GM18867 (cell line): ENCODE measurements at regions not wholly inside any gene's neighbourhood (a gene's known extent, or its start where the extent isn't known, plus 50 kb on each side); places are given as distances from the start of the nearest gene placed in this dataset.

Experiments used
- ATAC-seq: cut with Tn5 transposase; IDR thresholded peaks from one replicate; pipeline ENCODE4 v1.9.1; 2021; ENCODE audit warnings: mild to moderate bottlenecking, moderate library complexity; ENCODE audit not compliant: unreplicated experiment

DNA sequence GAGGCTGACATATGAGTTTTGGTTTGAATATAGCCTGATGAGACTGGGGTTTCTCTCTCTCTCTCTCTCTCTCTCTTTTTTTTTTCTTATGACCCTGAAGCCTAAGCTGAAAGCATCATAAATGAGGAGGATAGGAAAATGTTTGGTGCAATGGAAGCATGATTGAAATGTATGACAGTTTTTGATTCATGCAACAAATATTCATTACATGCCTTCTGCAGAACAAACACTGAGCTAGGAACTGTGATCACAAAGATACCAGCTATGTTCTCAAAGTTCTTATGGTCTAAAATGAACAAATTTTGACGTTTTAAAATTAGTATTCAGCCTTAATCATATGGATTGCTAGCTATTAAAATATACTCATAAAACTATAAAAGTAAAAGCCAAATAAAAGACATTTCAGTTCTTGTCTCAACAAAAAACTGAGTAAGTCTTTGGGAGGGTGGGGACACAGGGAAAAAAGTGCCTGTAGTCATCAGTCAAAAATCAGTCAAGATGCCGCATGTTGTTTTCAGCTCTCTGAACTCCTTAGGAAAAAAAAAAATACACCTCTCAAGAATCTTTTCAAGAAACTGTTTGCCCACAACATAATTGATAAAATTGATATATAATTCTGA lies 57.2 kb downstream of the NKX6-1 start:
- no peak for ATAC-seq

DNA sequence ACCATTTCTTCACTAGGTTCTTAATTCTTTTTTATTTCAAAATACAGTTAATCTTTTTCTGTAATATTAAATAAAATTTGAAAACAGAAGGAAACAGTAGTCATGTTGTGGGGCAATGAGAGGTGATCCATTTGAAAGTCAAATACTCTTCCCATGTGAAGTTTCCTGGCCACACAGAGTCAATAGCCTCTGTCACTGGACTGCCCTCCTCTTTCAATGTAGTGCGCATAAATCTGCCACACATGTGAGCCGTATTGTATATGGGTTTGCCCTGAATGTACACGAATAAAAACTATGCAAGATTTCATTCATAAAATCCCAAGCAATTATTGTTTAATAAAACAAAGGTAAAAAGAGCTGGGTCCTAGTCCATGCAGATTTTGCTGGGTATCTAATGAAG lies 59.1 kb downstream of the NKX6-1 start:
- ATAC-seq: no peak

DNA sequence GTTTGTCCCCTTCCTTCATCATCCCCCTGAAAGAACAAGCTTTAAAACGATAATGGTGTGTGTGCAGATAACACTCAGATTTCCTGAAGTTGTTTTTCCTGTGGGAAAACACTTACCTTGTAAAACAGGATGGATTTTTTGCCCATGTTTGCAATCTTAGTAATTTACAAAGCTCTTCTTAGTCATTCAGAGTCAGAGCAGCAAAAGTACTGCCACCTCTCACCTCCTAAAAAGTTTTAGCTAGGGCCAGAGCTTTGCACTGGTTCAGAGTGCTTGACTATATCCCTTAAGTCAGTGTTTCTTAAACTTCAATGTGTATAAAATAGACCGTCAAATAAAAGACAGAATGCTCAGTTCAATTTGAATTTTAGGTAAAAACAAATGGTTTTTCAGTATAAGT lies 62.3 kb downstream of the NKX6-1 start:
- ATAC-seq: no peak

DNA sequence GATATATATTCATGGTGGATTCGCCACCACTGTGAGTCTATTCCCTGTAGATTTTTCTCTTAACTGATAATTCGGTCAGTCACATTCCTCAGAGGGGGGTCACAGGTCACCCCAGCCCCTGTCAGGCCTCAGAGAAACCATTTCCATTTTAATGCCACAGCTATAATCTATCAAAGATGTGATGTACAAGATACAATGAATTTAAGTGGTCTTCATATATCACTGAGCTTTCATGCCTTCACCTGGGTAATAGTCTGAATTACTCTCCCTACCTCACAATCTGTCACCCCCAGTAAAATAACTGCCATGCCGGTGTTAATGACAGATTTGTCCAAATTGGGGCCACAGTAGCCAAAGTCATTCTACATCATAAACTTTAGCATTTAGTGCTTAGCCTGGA lies 64.7 kb downstream of the NKX6-1 start:
- no peak for ATAC-seq

DNA sequence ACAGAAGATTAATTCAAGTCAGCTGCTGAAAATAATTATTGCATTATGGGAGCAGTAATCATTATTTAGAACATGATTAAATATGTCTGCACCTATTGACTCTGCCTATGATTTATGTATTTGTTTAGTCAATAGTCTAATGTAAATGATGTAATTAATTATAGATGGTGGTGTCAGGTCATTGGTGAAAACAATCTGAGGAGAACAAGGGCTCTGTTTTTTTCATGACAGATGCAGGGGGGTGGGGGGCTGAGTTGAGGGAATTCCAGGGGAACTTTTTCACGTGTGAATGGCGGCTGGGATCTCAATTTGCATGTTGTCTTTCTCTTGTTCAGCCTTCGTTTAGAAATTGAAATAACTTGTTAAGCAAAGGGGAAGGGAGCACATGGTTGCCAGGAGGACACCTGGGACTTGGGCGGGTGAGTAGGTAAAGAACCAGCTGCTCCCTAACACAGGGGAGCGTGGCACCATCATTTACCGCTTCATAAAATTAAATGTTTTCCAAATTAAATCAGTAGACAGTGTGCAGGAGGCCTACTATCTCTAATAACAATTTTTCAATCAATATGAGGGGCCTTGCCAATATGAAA lies 65.4 kb downstream of the NKX6-1 start:
- ATAC-seq: no peak

DNA sequence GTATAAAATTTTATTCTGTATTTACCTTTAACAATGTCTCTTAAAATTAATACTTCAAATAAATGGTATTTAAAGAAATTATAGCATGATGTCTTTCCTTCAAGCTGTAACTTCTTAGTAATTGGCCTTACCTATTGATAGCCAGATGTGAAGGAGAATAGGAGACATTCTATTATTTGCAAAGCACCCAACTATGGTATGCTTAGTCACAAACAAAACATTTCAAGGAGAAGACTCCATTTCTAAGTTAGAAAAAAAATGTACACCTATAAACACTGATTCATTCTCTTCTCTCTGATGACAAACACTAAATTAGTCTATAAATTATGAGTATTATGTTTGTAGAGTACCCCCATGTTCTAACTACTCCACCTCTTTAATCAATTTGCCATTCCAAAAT lies 66.4 kb downstream of the NKX6-1 start:
- ATAC-seq: no peak

DNA sequence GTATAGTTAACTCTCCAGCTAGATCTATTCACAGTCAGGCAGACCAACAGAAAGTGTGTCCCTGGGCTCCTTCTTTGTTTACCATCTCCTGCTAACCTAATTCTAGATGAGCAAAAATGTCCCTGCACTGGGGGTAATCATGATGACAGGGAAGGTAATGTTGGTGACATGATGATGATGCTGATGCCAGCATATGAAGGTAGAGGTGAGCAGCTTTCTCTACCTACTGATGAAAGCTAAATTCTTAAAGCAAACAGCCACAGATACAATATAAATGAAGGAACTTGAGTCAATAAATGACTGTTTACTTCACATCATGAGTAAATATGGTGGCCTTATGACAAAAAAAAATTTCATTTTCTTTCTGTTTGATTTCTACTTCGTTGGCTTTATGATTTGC lies 78.5 kb downstream of the NKX6-1 start:
- no peak for ATAC-seq

DNA sequence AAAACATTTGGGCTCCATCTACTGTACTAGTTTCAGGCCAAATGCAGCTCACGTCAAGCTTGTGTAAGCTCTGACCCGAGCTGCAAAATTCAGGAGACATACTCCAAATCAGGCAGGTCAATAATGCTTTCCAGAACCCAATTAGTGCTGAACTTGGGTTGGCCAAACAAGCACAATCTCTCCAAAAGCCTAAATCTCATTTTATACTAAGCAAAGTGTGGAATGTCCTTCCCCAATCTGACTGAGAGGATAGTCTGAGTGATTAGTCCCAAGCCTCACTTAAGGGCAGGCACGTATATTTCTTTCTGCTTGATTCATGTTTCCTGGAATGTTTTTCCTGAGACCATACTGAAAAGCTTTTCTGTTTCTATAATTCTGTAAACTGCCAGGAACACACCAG lies 79.9 kb downstream of the NKX6-1 start:
- ATAC-seq: no peak

DNA sequence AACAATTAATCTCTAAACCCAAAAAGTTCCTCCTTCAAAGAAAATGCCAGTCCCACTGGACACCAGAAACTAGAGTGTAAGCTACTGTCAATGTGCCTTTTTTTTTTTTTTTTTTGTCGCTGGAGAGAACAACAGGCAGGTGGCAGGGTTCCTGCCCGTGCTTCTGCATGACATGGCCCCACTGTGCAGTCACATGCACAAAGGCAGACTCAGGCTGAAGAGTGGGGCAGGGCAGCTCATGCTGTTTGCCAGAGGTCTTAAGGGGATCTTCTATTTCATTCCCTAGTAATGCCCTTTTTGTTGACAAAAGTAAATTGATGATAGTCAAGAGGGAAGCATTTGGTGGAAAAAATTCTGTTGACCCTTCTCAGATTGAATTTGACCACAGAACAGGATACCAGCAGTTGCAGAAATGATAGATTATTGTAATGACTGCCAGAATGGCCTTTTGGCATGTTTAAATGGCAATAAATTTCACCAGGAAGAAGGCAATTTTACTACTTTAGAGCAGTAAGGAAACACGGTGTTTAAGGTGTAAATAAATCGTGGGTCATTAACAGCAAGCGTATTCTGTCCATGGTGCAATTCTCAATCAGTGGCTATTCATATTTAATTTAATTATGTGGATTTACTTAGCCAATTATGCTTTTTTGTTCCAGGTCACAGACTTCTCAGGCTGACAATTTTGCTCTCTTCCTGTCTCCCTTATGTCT lies 80.9 kb downstream of the NKX6-1 start:
- ATAC-seq: no peak

DNA sequence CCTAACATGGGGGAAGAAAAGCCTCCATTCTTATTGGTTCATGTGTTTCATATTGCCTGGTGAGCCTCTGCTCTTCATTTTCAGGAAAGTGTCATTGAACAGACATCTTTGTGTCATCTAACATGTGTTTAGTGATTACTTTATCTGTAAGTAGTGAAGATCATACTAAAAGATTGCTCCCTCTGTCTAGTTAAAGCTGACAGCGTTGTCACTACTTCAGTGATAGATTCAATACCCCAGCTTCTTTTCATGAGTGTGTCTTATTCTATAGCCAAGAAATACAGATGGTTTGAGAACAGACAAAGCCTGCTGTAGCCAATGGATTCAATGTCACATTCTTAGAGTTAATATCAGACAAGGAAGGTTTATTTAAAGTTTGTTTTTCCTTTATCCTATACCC lies 85.1 kb downstream of the NKX6-1 start:
- ATAC-seq: no peak

DNA sequence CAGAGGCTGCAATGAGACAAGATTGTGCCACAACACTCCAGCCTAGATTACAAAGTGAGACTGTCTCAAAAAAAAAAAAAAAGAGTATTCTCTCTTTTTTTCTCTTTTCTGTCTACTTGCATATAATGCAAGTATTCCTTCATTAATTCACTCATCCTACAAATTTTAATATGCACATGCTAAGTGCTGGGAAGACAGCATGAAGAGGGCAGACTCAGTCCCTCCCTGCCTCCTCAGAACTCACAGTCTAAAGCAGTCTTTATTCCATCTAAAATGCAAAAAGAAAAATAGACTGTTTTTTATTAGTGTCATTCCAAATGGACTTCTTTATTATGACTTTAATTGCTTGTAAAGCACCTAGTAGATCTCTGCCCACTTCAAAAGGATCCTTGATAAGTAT lies 85.6 kb downstream of the NKX6-1 start:
- ATAC-seq: no peak

DNA sequence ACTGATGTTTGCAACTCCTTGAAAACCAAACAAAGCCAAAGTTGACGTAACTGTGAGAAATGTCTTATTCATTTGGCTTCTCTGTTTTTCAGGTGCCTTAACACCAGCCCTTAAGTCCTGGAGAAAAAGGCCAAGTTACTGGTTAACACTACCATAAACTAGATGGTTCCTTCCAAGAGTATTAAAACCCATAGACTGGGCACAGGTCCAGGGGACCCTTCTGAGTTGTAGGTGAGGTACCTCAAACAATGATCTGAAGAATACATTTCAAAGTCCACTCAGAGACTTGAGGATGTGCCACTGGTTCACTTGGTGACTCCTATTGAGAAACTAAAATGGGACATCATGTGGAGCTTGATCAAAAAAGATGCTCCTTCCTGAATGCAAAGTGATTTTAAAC lies 87.0 kb downstream of the NKX6-1 start:
- ATAC-seq: no peak

DNA sequence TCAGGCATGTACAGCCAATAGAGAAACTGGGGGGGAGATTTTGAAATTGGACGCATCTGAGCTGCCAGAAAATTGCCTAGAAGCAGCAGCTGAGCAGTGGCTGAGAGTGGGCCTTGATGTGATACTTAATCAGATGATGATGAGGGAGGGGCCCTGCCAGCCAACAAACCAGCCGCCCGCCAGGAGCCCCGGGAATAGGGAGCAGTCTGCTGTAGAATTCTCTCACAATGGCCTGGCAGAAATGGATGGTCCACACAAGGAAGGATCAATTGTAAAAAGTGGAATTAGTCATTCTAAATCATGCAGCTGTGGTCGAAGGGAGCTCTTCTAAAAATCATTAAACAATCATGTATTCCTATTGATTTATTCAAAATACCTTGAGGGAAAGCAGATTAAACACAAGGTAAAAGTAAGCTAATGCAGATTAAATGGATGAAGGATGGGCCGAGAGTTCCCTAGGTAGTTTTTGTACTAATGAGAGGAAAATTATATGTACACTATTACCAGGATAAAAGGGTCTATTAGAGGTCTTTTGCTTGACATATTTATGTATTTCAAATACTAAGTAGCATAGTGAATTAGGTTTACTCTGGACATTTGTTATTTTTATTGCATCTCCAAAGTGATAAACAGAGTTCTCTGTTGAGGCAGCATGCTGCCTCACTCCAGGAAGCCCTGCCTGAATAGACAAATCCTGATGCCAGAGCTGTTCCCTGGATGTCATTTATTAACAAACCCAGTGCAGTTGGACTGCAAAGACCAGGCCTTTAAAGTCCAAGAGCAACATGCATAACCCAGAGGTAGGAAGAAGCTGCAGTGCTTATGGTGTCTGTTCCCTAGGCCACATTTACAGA lies 91.3 kb downstream of the NKX6-1 start:
- no peak for ATAC-seq

DNA sequence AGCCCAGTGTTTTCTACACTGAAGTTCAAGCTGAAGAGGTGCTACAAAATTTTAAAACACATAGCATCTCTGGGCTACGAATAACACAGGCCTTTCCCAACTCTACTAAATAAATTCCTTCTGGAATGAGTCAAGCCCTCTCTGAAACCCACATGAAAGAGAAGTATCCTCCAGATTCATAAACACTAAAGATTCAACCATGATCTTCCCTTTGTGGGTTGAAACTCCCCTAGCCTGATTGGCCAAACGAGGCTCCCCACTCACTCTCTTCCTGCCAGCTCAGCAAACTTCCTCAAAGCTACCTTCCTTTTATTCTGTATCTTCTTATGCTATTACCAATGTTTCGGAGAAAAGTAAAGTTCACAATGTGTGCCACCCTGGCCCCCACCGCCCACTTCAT lies 95.4 kb downstream of the NKX6-1 start:
- ATAC-seq: no peak

DNA sequence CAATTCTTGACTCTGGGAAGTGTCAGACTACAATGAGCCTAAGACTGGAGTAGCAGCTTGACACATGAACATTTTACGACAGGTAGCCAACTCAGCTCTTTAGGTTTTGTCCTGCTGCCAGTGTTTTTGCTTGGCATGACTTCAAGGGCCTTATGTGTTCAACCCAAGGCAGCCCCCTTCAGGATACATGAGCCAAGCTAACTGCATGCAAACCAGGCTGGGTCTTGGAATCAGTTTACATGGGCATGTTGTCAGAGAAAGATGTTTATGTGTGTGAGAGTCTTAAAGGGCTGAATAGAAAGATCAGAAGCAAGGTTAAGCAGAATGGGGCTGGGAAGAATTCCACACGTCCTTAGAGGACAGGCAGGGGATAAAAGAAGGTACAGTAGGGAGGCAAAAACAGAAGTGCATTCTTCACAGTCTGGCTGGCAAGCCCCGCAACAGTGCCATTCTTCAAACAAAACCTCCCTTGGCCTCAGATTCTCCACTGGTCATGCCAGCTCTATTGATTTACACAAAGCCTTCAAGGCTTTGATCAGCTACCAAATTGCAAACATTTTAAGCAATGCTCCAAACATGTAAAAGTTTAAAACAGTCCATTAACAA lies 97.3 kb downstream of the NKX6-1 start:
- no peak for ATAC-seq

DNA sequence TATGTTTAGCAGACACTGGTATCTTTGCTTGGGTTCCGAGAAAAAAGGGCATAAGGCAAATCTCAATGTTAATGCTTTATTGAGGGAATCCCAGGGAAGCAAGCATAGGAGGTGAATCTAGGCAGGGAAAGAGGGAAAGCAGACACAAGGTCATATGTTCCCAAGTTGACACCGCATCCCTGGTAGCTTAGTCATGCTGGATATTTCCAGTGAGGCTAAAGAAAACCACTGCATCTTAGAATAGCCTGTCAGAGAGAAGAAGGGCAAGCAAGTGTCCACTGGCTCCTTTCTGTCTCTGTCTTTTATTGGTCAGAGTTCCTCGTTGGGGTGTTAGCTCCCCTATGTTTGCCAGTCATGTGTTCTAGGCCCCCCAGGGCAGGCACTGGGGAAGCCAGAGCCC lies 104.7 kb downstream of the NKX6-1 start:
- ATAC-seq: no peak

DNA sequence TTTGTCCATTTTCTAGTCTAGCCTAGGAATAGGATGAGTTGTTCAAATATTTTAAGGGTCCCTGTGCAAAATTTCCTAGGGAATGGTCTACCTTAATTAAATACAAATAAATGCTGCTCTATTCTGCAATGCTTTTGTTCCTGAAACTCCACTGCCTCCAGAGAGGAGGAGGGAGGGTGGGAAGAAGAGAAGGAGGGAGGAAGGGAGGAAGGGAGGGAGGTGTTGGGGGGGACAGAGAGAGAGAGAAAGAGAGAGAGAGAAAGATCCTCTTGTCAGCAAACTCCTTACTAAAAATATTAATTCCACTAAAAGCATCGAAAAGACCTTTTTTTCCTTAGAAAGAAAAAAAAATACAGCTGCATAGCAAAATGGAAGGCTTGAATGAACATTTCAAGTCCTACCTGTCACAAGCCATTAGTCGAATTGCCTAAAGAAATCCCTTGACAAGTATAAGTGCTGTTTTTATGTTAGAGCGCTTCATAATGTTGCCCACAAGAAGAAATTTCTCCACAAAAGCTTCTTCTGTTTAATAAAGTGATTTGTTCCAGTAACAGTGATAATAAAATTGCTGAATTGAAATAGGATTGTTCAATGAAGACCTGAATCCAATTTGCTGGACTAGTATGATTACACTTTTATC lies 106.0 kb downstream of the NKX6-1 start:
- no peak for ATAC-seq

DNA sequence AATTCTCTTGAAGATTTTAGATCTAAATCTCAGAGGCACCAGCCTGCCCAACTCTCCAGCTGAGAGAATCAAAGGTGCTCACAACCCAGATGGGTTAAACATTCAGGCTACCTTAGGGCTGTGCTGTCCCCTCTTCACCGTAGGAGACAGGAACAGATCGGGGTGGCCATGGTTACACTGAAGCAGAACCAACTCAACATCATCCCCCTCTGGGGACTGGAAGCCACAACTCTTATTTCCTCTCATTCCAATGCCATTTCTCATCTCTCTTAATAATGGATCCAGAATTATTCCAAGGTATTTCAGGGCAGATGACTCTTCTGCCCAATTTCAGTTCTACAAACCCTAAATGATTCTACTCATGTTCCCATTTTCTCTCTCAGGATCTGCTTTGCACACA lies 109.7 kb downstream of the NKX6-1 start:
- ATAC-seq: no peak

DNA sequence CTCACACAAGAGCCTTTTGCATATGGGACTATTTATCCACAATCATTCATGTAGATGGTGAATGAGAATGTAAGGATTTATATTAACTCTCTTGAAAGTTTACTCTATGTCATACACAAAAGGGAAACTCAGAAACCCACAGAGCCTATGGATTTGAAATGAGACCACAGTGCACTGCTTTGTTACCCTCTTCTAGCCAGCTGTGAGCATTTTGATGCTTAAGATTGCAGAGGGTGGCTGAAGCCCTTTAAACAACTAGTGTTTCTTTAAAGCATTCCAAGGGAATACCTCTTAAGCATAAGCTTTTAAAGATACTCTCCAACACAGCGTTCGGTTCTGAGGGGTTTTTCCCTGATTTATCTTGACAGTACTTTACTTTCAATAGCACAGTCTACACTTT lies 113.9 kb downstream of the NKX6-1 start:
- no peak for ATAC-seq

DNA sequence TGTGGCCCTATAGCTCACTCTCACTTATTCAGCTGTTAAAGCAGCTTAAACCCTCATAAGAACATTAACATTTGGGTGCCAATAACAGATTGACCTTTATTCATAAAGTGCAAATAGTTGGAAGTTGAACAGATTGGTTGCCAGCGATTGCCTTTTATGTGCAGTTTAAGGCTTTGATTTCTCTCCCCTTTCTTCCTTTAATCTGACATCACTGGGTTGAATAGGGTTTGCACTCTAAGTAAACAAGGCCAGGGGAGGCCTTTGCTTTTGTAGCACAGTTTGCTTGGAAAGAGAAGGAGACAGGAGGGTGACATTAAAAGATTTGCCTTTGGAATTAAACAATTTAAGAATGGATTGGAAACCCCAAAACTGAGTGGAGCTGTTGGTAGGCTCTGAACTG lies 114.3 kb downstream of the NKX6-1 start:
- ATAC-seq: no peak

DNA sequence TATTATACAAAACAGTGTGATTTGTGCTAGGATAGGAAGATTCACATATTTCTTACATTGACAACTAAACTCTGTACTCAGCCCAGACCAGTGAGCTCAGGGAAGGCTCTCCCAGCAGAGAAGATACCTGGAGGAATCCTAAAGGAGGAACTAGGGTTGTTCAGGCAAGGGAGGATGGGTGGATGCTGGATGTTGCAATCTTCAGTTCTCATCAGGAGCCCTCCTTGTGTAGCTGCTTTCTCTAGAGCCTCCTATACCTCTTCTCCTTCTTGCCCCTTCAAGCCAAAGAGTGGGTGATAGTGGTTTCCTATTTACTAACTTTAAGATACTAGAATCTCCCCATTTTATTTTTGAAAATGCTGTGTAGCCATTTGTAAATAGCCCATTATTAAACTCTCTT lies 117.3 kb downstream of the NKX6-1 start:
- no peak for ATAC-seq
